ENCODE measurements at regions not wholly inside any gene's neighbourhood (a gene's known extent, or its start where the extent isn't known, plus 50 kb on each side); places are given as distances from the start of the nearest gene placed in this dataset.

DNA sequence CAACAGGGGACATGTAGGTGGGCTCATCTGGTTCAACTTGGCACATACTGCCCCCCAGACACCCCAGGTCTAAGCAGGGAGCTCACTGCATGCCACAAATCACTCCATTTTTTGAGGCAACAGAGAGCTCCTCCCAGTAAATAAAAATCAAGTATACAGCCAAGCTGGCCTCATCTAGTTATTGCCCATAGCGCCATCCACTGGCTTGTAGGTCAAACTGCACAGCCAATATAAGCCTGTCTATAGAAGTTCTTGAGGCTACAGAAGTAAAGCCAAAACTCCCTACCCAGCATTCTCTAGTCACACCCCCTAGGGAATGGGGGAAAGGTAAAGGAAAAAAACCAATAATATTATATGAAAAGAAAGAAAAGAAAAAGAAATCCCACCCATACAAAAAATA, 453.7 kb downstream of the ZNF385D start:
- Histone ChIP-seq H3K27me3 (ENCODE audit: control insufficient read depth, insufficient read depth, low read length) (no peaks in the 10 kb centered on the region), H3K4me2 (ENCODE audit: low read length) (no peak overlapping the region), H3K9ac (ENCODE audit: low read depth, low read length) (no peak overlapping the region), H3K4me3 (ENCODE audit: low read length) (no peak overlapping the region), H3K36me3 (ENCODE audit: insufficient read depth, low read length) (no peaks in the 10 kb centered on the region), H3K4me1 (ENCODE audit: control insufficient read depth, insufficient read depth, low read length) (peaks cover 9% of the 10 kb centered on the region), H3K9me3 (replicated peaks; ENCODE audit: low read length) (no peaks in the 10 kb centered on the region)

DNA sequence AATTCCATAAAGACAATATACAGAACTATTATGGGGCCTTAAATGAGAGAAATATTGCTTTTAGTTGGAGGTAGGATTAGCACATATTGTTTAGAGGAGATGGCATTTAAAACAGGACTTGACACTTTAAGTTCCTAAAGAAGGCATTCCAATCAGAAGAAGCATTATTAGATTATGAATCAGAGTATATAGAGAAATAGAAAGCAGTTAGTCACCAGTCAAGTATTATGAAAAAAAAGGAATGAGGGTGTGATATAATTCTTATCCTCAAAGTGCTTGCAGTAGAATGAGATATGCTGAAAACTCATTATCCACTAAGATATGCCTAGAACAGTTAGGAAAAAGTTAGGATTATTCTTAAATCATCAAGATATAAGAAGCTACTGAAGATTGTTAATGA, 456.2 kb downstream of the ZNF385D start:
- H3K4me2 ChIP-seq (ENCODE audit: low read length) = peak overlapping the region; percentile 28
- no peaks in the 10 kb centered on the region for H3K27me3 ChIP-seq (ENCODE audit: control insufficient read depth, insufficient read depth, low read length)
- H3K4me1 ChIP-seq (ENCODE audit: control insufficient read depth, insufficient read depth, low read length) = peaks cover 9% of the 10 kb centered on the region
- H3K36me3 ChIP-seq (ENCODE audit: insufficient read depth, low read length) = no peaks in the 10 kb centered on the region
- no peak overlapping the region for H3K4me3 ChIP-seq (ENCODE audit: low read length)
- no peak overlapping the region for H3K9ac ChIP-seq (ENCODE audit: low read depth, low read length)
- no peaks in the 10 kb centered on the region for H3K9me3 ChIP-seq (replicated peaks; ENCODE audit: low read length)

DNA sequence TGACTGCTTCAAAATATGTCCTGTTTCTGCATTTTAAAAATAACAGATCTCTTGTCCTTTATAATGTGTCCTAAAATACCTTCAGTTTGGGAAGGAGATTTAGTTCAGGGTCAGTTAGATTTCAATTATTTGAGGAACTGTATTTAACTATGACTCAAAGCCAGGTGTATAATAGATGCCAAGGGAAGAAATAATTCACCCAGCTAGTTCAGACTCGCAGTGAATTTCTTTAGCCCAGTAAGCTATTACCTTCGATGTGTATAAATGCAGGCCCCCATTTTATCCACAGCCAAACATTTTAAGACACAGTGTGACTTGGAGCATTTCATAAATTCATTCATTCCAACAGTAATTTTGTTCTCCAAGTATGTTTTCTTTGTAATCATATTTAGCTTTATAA, 458.0 kb downstream of the ZNF385D start:
- Histone ChIP-seq H3K4me3 (ENCODE audit: low read length) (no peak overlapping the region), H3K9me3 (replicated peaks; ENCODE audit: low read length) (no peaks in the 10 kb centered on the region), H3K36me3 (ENCODE audit: insufficient read depth, low read length) (no peaks in the 10 kb centered on the region), H3K4me2 (ENCODE audit: low read length) (no peak overlapping the region), H3K27me3 (ENCODE audit: control insufficient read depth, insufficient read depth, low read length) (no peaks in the 10 kb centered on the region), H3K9ac (ENCODE audit: low read depth, low read length) (no peak overlapping the region), H3K4me1 (ENCODE audit: control insufficient read depth, insufficient read depth, low read length) (peaks cover 9% of the 10 kb centered on the region)

GRCh38 chr3:21290557-21290956, 460.5 kb downstream of the ZNF385D start:
- Histone ChIP-seq H3K4me3 (ENCODE audit: low read length) (no peak overlapping the region), H3K9me3 (replicated peaks; ENCODE audit: low read length) (no peaks in the 10 kb centered on the region), H3K36me3 (ENCODE audit: insufficient read depth, low read length) (no peaks in the 10 kb centered on the region), H3K27me3 (ENCODE audit: control insufficient read depth, insufficient read depth, low read length) (no peaks in the 10 kb centered on the region), H3K4me1 (ENCODE audit: control insufficient read depth, insufficient read depth, low read length) (peaks cover 9% of the 10 kb centered on the region), H3K9ac (ENCODE audit: low read depth, low read length) (no peak overlapping the region), H3K4me2 (ENCODE audit: low read length) (no peak overlapping the region)

GRCh38 chr3:21274079-21274571, 476.9 kb downstream of the ZNF385D start:
- H3K4me1 ChIP-seq (ENCODE audit: control insufficient read depth, insufficient read depth, low read length) = peaks cover 17% of the 10 kb centered on the region
- peak overlapping the region; percentile 54 for H3K9ac ChIP-seq (ENCODE audit: low read depth, low read length)
- H3K4me2 ChIP-seq (ENCODE audit: low read length) = peak overlapping the region; percentile 51
- no peak overlapping the region for H3K4me3 ChIP-seq (ENCODE audit: low read length)
- no peaks in the 10 kb centered on the region for H3K27me3 ChIP-seq (ENCODE audit: control insufficient read depth, insufficient read depth, low read length)
- H3K9me3 ChIP-seq (replicated peaks; ENCODE audit: low read length) = no peaks in the 10 kb centered on the region
- H3K36me3 ChIP-seq (ENCODE audit: insufficient read depth, low read length) = no peaks in the 10 kb centered on the region

GRCh38 chr3:21273259-21274025, 477.6 kb downstream of the ZNF385D start:
- Histone ChIP-seq H3K4me2 (ENCODE audit: low read length) (peak overlapping the region; percentile 51), H3K9ac (ENCODE audit: low read depth, low read length) (peak overlapping the region; percentile 54), H3K4me1 (ENCODE audit: control insufficient read depth, insufficient read depth, low read length) (peaks cover 17% of the 10 kb centered on the region), H3K36me3 (ENCODE audit: insufficient read depth, low read length) (no peaks in the 10 kb centered on the region), H3K4me3 (ENCODE audit: low read length) (no peak overlapping the region), H3K9me3 (replicated peaks; ENCODE audit: low read length) (no peaks in the 10 kb centered on the region), H3K27me3 (ENCODE audit: control insufficient read depth, insufficient read depth, low read length) (no peaks in the 10 kb centered on the region)

DNA sequence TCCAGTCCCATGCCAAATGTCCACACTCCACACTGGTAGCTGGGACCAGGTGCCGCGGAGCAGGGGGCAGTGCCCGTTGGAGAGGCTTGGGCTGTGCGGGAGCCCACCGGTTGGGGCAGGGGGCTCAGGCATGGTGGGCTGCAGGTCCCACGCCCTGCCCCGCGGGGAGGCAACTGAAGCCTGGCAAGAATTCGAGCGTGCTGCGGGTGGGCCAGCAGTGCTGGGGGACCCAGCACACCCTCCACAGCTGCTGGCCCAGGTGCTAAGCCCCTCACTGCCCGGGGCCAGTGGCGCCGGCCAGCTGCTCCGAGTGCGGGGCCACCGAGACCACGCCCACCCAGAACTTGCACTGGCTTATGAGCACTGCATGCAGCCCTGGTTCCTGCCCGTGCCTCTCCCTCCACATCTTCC, 479.4 kb downstream of the ZNF385D start:
- Histone ChIP-seq H3K4me3 (ENCODE audit: low read length) (no peak overlapping the region), H3K4me2 (ENCODE audit: low read length) (no peak overlapping the region), H3K36me3 (ENCODE audit: insufficient read depth, low read length) (no peaks in the 10 kb centered on the region), H3K4me1 (ENCODE audit: control insufficient read depth, insufficient read depth, low read length) (peaks cover 17% of the 10 kb centered on the region), H3K9ac (ENCODE audit: low read depth, low read length) (no peak overlapping the region), H3K27me3 (ENCODE audit: control insufficient read depth, insufficient read depth, low read length) (no peaks in the 10 kb centered on the region), H3K9me3 (replicated peaks; ENCODE audit: low read length) (no peaks in the 10 kb centered on the region)

DNA sequence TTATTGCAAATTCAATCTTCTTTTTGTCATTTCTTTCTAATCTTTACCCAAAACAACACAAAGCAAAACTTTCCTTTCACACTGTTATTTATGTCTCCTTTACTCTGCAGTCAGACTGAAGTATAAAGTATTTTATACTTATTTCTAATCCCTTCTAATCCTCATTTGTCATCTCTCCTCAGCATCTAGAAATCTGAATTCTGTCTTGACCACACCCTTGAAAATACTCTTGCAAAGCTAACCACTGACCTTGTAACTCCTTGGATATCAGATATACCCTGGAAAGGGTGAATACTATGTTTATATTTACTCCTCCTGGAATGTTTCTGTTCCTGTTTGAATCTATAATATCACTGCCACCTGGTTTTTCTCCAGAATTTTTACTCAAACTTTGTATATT, 481.1 kb downstream of the ZNF385D start:
- Histone ChIP-seq H3K9ac (ENCODE audit: low read depth, low read length) (no peak overlapping the region), H3K9me3 (replicated peaks; ENCODE audit: low read length) (no peaks in the 10 kb centered on the region), H3K27me3 (ENCODE audit: control insufficient read depth, insufficient read depth, low read length) (no peaks in the 10 kb centered on the region), H3K36me3 (ENCODE audit: insufficient read depth, low read length) (no peaks in the 10 kb centered on the region), H3K4me3 (ENCODE audit: low read length) (no peak overlapping the region), H3K4me2 (ENCODE audit: low read length) (no peak overlapping the region), H3K4me1 (ENCODE audit: control insufficient read depth, insufficient read depth, low read length) (peaks cover 17% of the 10 kb centered on the region)

GRCh38 chr3:21260507-21260906, 490.5 kb downstream of the ZNF385D start:
- H3K4me3 ChIP-seq (ENCODE audit: low read length) = no peak overlapping the region
- no peak overlapping the region for H3K4me2 ChIP-seq (ENCODE audit: low read length)
- no peaks in the 10 kb centered on the region for H3K9me3 ChIP-seq (replicated peaks; ENCODE audit: low read length)
- H3K36me3 ChIP-seq (ENCODE audit: insufficient read depth, low read length) = no peaks in the 10 kb centered on the region
- no peak overlapping the region for H3K9ac ChIP-seq (ENCODE audit: low read depth, low read length)
- no peaks in the 10 kb centered on the region for H3K4me1 ChIP-seq (ENCODE audit: control insufficient read depth, insufficient read depth, low read length)
- no peaks in the 10 kb centered on the region for H3K27me3 ChIP-seq (ENCODE audit: control insufficient read depth, insufficient read depth, low read length)

GRCh38 chr3:21259896-21260295, 491.1 kb downstream of the ZNF385D start:
- Histone ChIP-seq H3K27me3 (ENCODE audit: control insufficient read depth, insufficient read depth, low read length) (no peaks in the 10 kb centered on the region), H3K9ac (ENCODE audit: low read depth, low read length) (no peak overlapping the region), H3K4me3 (ENCODE audit: low read length) (no peak overlapping the region), H3K36me3 (ENCODE audit: insufficient read depth, low read length) (no peaks in the 10 kb centered on the region), H3K4me1 (ENCODE audit: control insufficient read depth, insufficient read depth, low read length) (no peaks in the 10 kb centered on the region), H3K4me2 (ENCODE audit: low read length) (no peak overlapping the region), H3K9me3 (replicated peaks; ENCODE audit: low read length) (no peaks in the 10 kb centered on the region)

GRCh38 chr3:21256932-21257331, 494.1 kb downstream of the ZNF385D start:
- Histone ChIP-seq H3K4me2 (ENCODE audit: low read length) (no peak overlapping the region), H3K27me3 (ENCODE audit: control insufficient read depth, insufficient read depth, low read length) (no peaks in the 10 kb centered on the region), H3K9me3 (replicated peaks; ENCODE audit: low read length) (no peaks in the 10 kb centered on the region), H3K36me3 (ENCODE audit: insufficient read depth, low read length) (no peaks in the 10 kb centered on the region), H3K9ac (ENCODE audit: low read depth, low read length) (no peak overlapping the region), H3K4me3 (ENCODE audit: low read length) (no peak overlapping the region), H3K4me1 (ENCODE audit: control insufficient read depth, insufficient read depth, low read length) (no peaks in the 10 kb centered on the region)

DNA sequence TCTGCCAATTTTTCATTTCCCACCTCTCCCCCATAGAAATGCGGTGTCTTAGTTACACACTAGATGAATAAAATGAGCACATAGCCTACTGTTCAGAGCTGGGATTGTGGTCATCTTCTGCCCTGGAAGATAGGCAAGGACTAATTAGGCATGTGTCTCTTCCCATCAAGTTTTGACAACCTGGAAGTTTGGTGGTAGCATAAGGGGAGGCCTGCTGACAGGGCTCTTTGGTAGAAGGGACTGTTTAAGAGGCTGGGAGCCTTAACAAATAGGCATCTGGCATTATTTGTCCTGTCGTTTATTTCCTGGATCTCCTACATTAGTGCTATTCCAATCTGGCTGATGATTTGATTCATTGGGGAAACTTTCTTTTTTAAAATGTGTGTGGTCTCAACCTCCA, 512.3 kb downstream of the ZNF385D start:
- no peaks in the 10 kb centered on the region for H3K27me3 ChIP-seq (ENCODE audit: control insufficient read depth, insufficient read depth, low read length)
- no peak overlapping the region for H3K4me3 ChIP-seq (ENCODE audit: low read length)
- H3K4me2 ChIP-seq (ENCODE audit: low read length) = no peak overlapping the region
- no peaks in the 10 kb centered on the region for H3K9me3 ChIP-seq (replicated peaks; ENCODE audit: low read length)
- no peaks in the 10 kb centered on the region for H3K36me3 ChIP-seq (ENCODE audit: insufficient read depth, low read length)
- H3K4me1 ChIP-seq (ENCODE audit: control insufficient read depth, insufficient read depth, low read length) = no peaks in the 10 kb centered on the region
- H3K9ac ChIP-seq (ENCODE audit: low read depth, low read length) = no peak overlapping the region
